ENCODE measurements at regions not wholly inside any gene's neighbourhood (a gene's known extent, or its start where the extent isn't known, plus 50 kb on each side); places are given as distances from the start of the nearest gene placed in this dataset.
"Not testable (repeated sequence)": the region's sequence is repeated elsewhere in the genome, so short reads cannot be mapped to it uniquely, and the experiment has no call there.

DNA sequence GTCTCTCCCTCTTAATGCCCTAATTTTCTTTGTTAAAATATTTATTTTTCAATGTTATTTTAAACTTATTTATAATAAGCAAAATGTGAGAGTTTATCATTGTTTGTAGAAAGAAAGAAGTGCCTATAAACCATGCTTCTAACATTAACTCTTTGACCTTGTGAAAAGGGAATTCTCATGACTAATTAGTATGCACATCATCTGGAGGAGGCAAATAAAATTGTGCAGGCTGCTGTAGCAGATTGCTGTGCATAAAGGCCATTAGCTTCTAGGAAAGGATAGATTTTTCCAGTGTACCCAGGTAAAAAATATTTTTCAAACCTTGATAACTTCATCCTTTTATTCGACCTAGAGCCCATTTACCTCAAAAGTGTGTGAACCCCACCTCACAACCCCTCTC is 84.6 kb upstream of the GUCY1A1 start:
- no peaks in the 10 kb centered on the region for H3K36me3 ChIP-seq (ENCODE audit: control insufficient read depth, insufficient read depth, low read length)
- no peaks in the 10 kb centered on the region for H3K27me3 ChIP-seq (ENCODE audit: control insufficient read depth, insufficient read depth, low read length)
- DNase-seq (ENCODE audit: low read depth) = no peak
- ChIA-PET CTCF (no interaction called here), POLR2A (no interaction called here)
- H3K4me3 ChIP-seq (ENCODE audit: low read depth, low read length) = no peak overlapping the region
- TF ChIP-seq, protein P1, sequence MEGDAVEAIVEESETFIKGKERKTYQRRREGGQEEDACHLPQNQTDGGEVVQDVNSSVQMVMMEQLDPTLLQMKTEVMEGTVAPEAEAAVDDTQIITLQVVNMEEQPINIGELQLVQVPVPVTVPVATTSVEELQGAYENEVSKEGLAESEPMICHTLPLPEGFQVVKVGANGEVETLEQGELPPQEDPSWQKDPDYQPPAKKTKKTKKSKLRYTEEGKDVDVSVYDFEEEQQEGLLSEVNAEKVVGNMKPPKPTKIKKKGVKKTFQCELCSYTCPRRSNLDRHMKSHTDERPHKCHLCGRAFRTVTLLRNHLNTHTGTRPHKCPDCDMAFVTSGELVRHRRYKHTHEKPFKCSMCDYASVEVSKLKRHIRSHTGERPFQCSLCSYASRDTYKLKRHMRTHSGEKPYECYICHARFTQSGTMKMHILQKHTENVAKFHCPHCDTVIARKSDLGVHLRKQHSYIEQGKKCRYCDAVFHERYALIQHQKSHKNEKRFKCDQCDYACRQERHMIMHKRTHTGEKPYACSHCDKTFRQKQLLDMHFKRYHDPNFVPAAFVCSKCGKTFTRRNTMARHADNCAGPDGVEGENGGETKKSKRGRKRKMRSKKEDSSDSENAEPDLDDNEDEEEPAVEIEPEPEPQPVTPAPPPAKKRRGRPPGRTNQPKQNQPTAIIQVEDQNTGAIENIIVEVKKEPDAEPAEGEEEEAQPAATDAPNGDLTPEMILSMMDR (IDR thresholded peaks at IDR 0.05; ENCODE audit: insufficient read depth, low read depth, low read length) = no peak

DNA sequence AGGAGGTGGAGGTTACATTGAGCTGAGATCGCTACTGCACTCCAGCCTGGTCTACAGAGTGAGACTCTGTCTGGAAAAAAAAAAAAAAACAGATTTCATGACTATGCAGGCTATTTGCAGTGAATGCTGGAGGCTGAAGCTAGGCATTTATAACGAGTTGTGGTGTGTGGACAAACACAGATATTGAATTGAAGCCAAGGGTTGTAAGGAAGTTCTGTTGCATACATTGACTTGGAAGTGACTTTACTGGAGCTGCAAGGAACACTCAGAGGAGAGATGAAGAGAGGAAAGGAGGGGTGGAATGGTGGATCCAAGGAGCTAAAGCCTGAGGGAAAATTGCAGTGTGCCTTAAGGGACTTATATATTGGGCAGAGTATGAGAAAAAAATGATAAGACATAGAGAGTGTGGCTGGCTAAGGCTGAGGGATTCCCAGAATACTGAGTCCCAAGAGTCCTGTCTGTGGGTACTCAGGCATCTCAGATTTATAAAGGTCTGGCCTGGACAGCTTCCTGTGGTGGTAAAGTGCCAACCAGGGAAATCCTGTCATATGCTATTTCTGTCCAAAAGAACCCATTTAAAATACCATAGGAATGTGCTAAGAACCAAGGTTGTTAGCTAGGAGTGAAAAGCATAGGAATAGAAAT is 87.8 kb upstream of the GUCY1A1 start:
- no peaks in the 10 kb centered on the region for H3K27me3 ChIP-seq (ENCODE audit: control insufficient read depth, insufficient read depth, low read length)
- no peak overlapping the region for H3K4me3 ChIP-seq (ENCODE audit: low read depth, low read length)
- no peak for DNase-seq (ENCODE audit: low read depth)
- TF ChIP-seq, protein P1 (IDR thresholded peaks at IDR 0.05; ENCODE audit: insufficient read depth, low read depth, low read length) = no peak
- H3K36me3 ChIP-seq (ENCODE audit: control insufficient read depth, insufficient read depth, low read length) = no peaks in the 10 kb centered on the region
- ChIA-PET POLR2A (no interaction called here), CTCF (no interaction called here)

DNA sequence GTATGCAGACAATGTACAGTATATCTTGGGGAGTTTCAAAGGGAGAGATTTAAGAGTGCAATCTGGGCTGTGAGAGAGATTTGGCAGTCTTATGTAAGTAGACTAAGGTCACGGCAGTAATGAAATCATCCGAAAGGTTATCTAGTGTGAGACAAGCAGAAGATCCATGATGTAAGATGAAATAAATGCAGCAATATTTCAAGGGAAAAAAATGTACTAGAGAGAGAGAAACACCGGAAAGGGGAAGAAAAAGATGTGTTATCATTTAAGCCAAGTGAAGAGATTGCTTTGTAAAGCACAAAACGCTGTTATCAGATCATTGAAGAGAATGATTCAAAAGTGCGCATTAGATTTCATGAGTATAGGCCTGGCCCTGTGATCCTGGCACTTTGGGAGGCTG is 88.4 kb upstream of the GUCY1A1 start:
- ChIA-PET POLR2A (no interaction called here), CTCF (no interaction called here)
- H3K27me3 ChIP-seq (ENCODE audit: control insufficient read depth, insufficient read depth, low read length) = no peaks in the 10 kb centered on the region

DNA sequence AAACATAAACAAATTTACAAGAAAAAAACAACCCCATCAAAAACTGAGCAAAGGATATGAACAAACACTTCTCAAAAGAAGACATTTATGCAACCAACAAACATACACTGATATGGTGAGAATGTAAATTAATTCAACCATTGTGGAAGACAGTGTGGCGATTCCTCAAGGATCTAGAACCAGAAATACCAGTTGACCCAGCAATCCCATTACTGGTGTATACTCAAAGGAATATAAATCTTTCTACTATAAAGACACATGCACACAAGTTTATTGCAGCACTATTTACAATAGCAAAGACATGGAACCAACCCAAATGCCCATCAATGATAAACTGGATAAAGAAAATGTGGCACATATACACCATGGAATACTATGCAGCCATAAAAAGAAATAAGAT is 92.3 kb upstream of the GUCY1A1 start:
- CTCF ChIA-PET; DNase-seq (ENCODE audit: low read depth); POLR2A ChIA-PET; H3K36me3 ChIP-seq (ENCODE audit: control insufficient read depth, insufficient read depth, low read length); H3K27me3 ChIP-seq (ENCODE audit: control insufficient read depth, insufficient read depth, low read length); H3K4me3 ChIP-seq (ENCODE audit: low read depth, low read length): not testable (repeated sequence)

More for the DNA sequence above, 88.4 kb upstream of the GUCY1A1 start:
- no peak overlapping the region for H3K4me3 ChIP-seq (ENCODE audit: low read depth, low read length)
- no peaks in the 10 kb centered on the region for H3K36me3 ChIP-seq (ENCODE audit: control insufficient read depth, insufficient read depth, low read length)
- TF ChIP-seq, protein P1 (IDR thresholded peaks at IDR 0.05; ENCODE audit: insufficient read depth, low read depth, low read length) = no peak
- no peak for DNase-seq (ENCODE audit: low read depth)

DNA sequence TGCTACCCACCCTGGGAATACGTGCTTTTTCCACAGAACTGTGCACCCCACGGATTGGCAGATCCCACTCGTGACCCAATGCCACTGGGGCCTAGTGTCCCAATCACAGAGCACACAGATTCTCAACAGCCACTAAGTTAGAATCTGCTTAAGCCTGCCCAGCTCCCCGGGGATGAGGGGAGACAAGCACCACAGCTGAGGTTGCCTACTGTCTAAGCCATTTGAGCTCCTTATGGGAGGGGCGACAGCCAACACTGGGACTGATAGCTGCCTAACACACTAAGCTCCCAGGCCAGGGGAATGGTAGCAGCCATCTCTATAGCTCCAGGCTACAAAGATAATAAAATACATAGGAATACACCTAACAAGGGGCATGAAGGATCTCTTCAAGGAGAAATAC is 93.5 kb upstream of the GUCY1A1 start:
- ChIA-PET POLR2A (no interaction called here), CTCF (no interaction called here)
- no peak overlapping the region for H3K4me3 ChIP-seq (ENCODE audit: low read depth, low read length)
- DNase-seq (ENCODE audit: low read depth) = no peak
- H3K36me3 ChIP-seq (ENCODE audit: control insufficient read depth, insufficient read depth, low read length) = no peaks in the 10 kb centered on the region
- H3K27me3 ChIP-seq (ENCODE audit: control insufficient read depth, insufficient read depth, low read length) = no peaks in the 10 kb centered on the region
- TF ChIP-seq, protein P1 (IDR thresholded peaks at IDR 0.05; ENCODE audit: insufficient read depth, low read depth, low read length) = no peak

DNA sequence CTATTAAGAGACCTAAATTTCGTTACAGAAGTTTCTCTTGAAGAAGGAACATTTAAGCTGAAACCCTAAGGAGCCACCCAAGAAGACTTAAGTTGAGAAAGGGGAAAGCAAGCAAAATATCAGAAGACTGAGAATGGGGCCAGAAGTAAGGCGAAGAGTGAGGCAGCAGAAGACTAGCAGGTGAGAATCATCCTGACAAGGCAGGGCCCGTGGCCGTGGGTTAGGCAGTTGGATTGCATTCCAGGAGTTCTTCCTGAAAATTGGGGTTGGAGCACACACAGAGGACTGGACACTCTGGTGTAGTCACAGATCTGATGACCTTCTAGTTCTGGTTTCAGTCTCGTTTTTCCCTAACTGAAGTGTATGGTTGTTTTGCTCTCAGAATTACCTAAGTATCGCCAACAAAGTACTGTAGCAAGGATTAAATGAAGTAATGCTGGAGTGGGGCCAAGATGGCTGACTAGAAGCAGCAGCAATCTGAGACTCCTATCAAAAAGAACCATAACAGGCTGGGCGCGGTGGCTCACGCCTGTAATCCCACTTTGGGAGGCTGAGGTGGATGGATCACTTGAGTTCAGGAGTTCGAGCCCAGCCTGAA is 94.4 kb upstream of the GUCY1A1 start:
- no peak for DNase-seq (ENCODE audit: low read depth)
- ChIA-PET POLR2A (no interaction called here), CTCF (no interaction called here)
- Histone ChIP-seq H3K4me3 (ENCODE audit: low read depth, low read length) (no peak overlapping the region), H3K27me3 (ENCODE audit: control insufficient read depth, insufficient read depth, low read length) (no peaks in the 10 kb centered on the region), H3K36me3 (ENCODE audit: control insufficient read depth, insufficient read depth, low read length) (no peaks in the 10 kb centered on the region)
- TF ChIP-seq, protein P1 (IDR thresholded peaks at IDR 0.05; ENCODE audit: insufficient read depth, low read depth, low read length) = no peak
